ENCODE measurements at regions not wholly inside any gene's neighbourhood (a gene's known extent, or its start where the extent isn't known, plus 50 kb on each side); places are given as distances from the start of the nearest gene placed in this dataset.

DNA sequence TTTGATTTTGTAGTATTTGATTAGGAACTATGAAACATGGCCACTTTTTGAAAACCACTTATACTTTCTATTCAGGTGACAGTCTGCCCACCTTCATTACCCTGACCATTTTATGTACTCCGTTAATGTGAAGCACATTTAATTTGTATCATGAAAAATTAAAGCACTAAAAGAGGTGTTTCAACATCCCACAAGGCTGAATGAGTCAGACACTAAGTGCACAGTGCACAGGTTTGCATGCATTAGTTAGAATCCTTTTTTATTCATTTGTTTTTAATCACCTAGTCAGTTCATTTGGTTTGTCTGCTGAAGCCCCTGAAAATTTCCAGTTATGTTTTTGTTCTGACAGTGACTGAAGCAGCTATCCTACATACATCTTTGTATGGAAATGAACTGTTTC, 271.0 kb downstream of the SLITRK5 start:
- in situ Hi-C loops (cut with MboI; ENCODE audit: low sequenced_read_pairs) (no loop called here), intact Hi-C loops (cut with micrococcal nuclease) (no loop called here), dilution Hi-C loops (cut with HindIII; ENCODE audit: low sequenced_read_pairs, unreplicated experiment) (no loop called here)
- ATAC-seq (ENCODE audit: low read depth) = no peak
- Histone ChIP-seq H3K14ac (replicated peaks; ENCODE audit: low read depth, low read length) (no peak overlapping the region), H2BK5ac (ENCODE audit: low read depth, low read length, poor library complexity, severe bottlenecking) (no peak overlapping the region), H4K8ac (ENCODE audit: low read depth in 2 of 2, low read length in 2 of 2) (no peak overlapping the region), H2AFZ (replicated peaks; ENCODE audit: low read length, poor library complexity) (no peak overlapping the region), H3K23ac (ENCODE audit: low read depth, low read length) (no peak overlapping the region), H4K5ac (ENCODE audit: low read depth, low read length) (no peak overlapping the region), H3K27ac (ENCODE audit: insufficient read depth, low read length) (no peak overlapping the region), H3K27me3 (ENCODE audit: control insufficient read depth, insufficient read depth, low read length) (no peaks in the 10 kb centered on the region), H3K4ac (ENCODE audit: low read depth, low read length) (no peak overlapping the region), H2BK20ac (ENCODE audit: low read depth, low read length) (no peak overlapping the region), H3K4me3 (ENCODE audit: insufficient read depth, low read depth, low read length) (no peak overlapping the region), H3K4me2 (ENCODE audit: low read depth, low read length) (no peak overlapping the region), H2BK120ac (ENCODE audit: low read depth, low read length) (no peak overlapping the region), H3K18ac (ENCODE audit: low read depth, low read length) (no peak overlapping the region), H3K9me1 (ENCODE audit: insufficient read depth, low read length) (no peaks in the 10 kb centered on the region), H4K91ac (ENCODE audit: insufficient read depth, low read depth, low read length) (no peak overlapping the region), H3K36me3 (ENCODE audit: control insufficient read depth, insufficient read depth, low read length) (no peaks in the 10 kb centered on the region), H4K20me1 (ENCODE audit: insufficient read depth, low read length) (no peaks in the 10 kb centered on the region), H3K56ac (ENCODE audit: extremely low read depth, insufficient read depth, low read length) (no peak overlapping the region), H3K79me1 (ENCODE audit: low read depth in 1 of 2, low read length in 2 of 2) (no peaks in the 10 kb centered on the region), H3K9me3 (ENCODE audit: control insufficient read depth, insufficient read depth, low read length) (peaks cover 1% of the 10 kb centered on the region; the same call in 1 of the 2 replicates), H2AK5ac (ENCODE audit: low read depth, low read length) (no peak overlapping the region), H3K4me1 (ENCODE audit: control insufficient read depth, insufficient read depth, low read length) (no peaks in the 10 kb centered on the region), H2AK9ac (replicated peaks; ENCODE audit: low read depth, low read length, poor library complexity) (no peak overlapping the region), H3K9ac (ENCODE audit: low read depth, low read length) (no peak overlapping the region), H2BK15ac (ENCODE audit: low read depth, low read length) (no peak overlapping the region)
- ChIA-PET CTCF (no interaction called here), POLR2A (ENCODE audit: unreplicated experiment) (no interaction called here)
- no CpG with 5 or more reads among the region's 1 CpG for WGBS, 2 experiments (ENCODE audit: extremely low coverage in 2 of 2, insufficient read length in 1 of 2)
- TF ChIP-seq, protein P1, sequence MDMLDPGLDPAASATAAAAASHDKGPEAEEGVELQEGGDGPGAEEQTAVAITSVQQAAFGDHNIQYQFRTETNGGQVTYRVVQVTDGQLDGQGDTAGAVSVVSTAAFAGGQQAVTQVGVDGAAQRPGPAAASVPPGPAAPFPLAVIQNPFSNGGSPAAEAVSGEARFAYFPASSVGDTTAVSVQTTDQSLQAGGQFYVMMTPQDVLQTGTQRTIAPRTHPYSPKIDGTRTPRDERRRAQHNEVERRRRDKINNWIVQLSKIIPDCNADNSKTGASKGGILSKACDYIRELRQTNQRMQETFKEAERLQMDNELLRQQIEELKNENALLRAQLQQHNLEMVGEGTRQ (IDR thresholded peaks at IDR 0.05; ENCODE audit: low read depth, low read length) = no peak
- TF ChIP-seq MXI1 (IDR thresholded peaks at IDR 0.05; ENCODE audit: borderline replicate concordance, low read depth, low read length) (no peak), RCOR1 (IDR thresholded peaks at IDR 0.05; ENCODE audit: insufficient replicate concordance, low read length) (no peak), BHLHE40 (IDR thresholded peaks at IDR 0.05; ENCODE audit: low read depth, low read length) (no peak), POLR2A (IDR thresholded peaks at IDR 0.05; ENCODE audit: low read depth, low read length) (no peak), NFE2L2 (IDR thresholded peaks at IDR 0.05; ENCODE audit: low read depth, low read length) (no peak), FOS (IDR thresholded peaks at IDR 0.05; ENCODE audit: low read depth, low read length) (no peak), MAZ (IDR thresholded peaks at IDR 0.05; ENCODE audit: borderline replicate concordance, low read depth, low read length) (no peak), RAD21 (IDR thresholded peaks at IDR 0.05; ENCODE audit: low read length) (no peak), CEBPB (IDR thresholded peaks at IDR 0.05; ENCODE audit: low read depth, low read length) (no peak), RFX5 (IDR thresholded peaks at IDR 0.05; ENCODE audit: low read depth, low read length) (no peak), SMC3 (IDR thresholded peaks at IDR 0.05; ENCODE audit: low read depth, low read length) (no peak), CHD1 (IDR thresholded peaks at IDR 0.05; ENCODE audit: low read depth, low read length) (no peak), MAFK (IDR thresholded peaks at IDR 0.05; ENCODE audit: low read depth, low read length) (no peak)
- TF ChIP-seq, protein P2, sequence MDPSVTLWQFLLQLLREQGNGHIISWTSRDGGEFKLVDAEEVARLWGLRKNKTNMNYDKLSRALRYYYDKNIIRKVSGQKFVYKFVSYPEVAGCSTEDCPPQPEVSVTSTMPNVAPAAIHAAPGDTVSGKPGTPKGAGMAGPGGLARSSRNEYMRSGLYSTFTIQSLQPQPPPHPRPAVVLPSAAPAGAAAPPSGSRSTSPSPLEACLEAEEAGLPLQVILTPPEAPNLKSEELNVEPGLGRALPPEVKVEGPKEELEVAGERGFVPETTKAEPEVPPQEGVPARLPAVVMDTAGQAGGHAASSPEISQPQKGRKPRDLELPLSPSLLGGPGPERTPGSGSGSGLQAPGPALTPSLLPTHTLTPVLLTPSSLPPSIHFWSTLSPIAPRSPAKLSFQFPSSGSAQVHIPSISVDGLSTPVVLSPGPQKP (IDR thresholded peaks at IDR 0.05; ENCODE audit: borderline replicate concordance, low read depth, low read length) = no peak
- TF ChIP-seq, protein P3, sequence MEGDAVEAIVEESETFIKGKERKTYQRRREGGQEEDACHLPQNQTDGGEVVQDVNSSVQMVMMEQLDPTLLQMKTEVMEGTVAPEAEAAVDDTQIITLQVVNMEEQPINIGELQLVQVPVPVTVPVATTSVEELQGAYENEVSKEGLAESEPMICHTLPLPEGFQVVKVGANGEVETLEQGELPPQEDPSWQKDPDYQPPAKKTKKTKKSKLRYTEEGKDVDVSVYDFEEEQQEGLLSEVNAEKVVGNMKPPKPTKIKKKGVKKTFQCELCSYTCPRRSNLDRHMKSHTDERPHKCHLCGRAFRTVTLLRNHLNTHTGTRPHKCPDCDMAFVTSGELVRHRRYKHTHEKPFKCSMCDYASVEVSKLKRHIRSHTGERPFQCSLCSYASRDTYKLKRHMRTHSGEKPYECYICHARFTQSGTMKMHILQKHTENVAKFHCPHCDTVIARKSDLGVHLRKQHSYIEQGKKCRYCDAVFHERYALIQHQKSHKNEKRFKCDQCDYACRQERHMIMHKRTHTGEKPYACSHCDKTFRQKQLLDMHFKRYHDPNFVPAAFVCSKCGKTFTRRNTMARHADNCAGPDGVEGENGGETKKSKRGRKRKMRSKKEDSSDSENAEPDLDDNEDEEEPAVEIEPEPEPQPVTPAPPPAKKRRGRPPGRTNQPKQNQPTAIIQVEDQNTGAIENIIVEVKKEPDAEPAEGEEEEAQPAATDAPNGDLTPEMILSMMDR (conservative IDR thresholded peaks at IDR 0.05; ENCODE audit: low read depth, low read length) = no peak
- no peak for DNase-seq
- BruUV-seq (replicated peaks) = no TSS peak

All from IMR-90 (cell line).